H1 (cell line): ENCODE measurements at regions not wholly inside any gene's neighbourhood (a gene's known extent, or its start where the extent isn't known, plus 50 kb on each side); places are given as distances from the start of the nearest gene placed in this dataset.

Experiments
- CTCF ChIA-PET: fragments of 300-600 bp; sonication (Branson Sonifier 250); formaldehyde crosslinking; loops from one replicate; lab custom pipeline; 2021; ENCODE audit not compliant: partially characterized antibody; lab: Charles Lee
- POLR2A ChIA-PET: fragments of 300-600 bp; sonication (Branson Sonifier 250); formaldehyde crosslinking; loops from one replicate; lab custom pipeline; 2021; ENCODE audit warnings: inconsistent platforms; ENCODE audit not compliant: partially characterized antibody; lab: Charles Lee
- DNase-seq, 2 experiments: peaks; one replicate each; pipeline versions ENCODE4 v3.0.0 to v3.0.0-alpha.2; 2010 to 2022; ENCODE audit warnings: low spot score in 2 of 2, low read depth in 1 of 2, mixed read lengths in 1 of 2
- FAIRE-seq: peaks from 2 replicates; lab custom pipeline; 2011; peaks lifted over from hg19 to GRCh38; lab: Jason Lieb, UNC
- H2AFZ ChIP-seq: 2 replicates; pipeline ENCODE4 v1.8.1; 2012; ENCODE audit warnings: low read length, inconsistent platforms
- H2AK5ac ChIP-seq: 2 replicates; pipeline ENCODE4 v1.6.1; 2013; ENCODE audit warnings: low read depth, low read length
- H2BK120ac ChIP-seq: replicated peaks from 2 replicates; pipeline ENCODE3; 2013; ENCODE audit warnings: low read depth, low read length, inconsistent platforms
- H2BK12ac ChIP-seq: 2 replicates; pipeline ENCODE4 v1.6.1; 2013; ENCODE audit warnings: low read depth, low read length
- H2BK15ac ChIP-seq: 2 replicates; pipeline ENCODE4 v1.6.1; 2013; ENCODE audit warnings: low read length
- H2BK20ac ChIP-seq: 2 replicates; pipeline ENCODE4 v1.6.1; 2013; ENCODE audit warnings: low read length
- H2BK5ac ChIP-seq: 2 replicates; pipeline ENCODE4 v1.6.1; 2013; ENCODE audit warnings: low read depth, low read length
- H3K14ac ChIP-seq: 2 replicates; pipeline ENCODE4 v1.6.1; 2013; ENCODE audit warnings: inconsistent platforms; ENCODE audit not compliant: insufficient read length
- H3K18ac ChIP-seq: 2 replicates; pipeline ENCODE4 v1.6.1; 2013; ENCODE audit warnings: low read length; ENCODE audit errors: extremely low read depth
- H3K23ac ChIP-seq: 2 replicates; pipeline ENCODE4 v1.6.1; 2013; ENCODE audit warnings: inconsistent platforms; ENCODE audit not compliant: insufficient read length
- H3K23me2 ChIP-seq: 2 replicates; pipeline ENCODE4 v1.6.1; 2013; ENCODE audit warnings: low read depth, low read length
- H3K27ac ChIP-seq: 2 replicates; pipeline ENCODE4 v1.6.1; 2011; ENCODE audit warnings: low read depth, low read length, inconsistent platforms
- H3K27me3 ChIP-seq, 4 experiments: replicated peaks in 1 of 4; 1 replicate in 1 of 4; 2 replicates in 3 of 4; pipeline versions ENCODE4 v1.6.1 to v1.8.1; 2011 to 2013; ENCODE audit warnings: low read length in 3 of 4, mild to moderate bottlenecking in 3 of 4, inconsistent platforms in 2 of 4, mixed read lengths in 2 of 4, moderate library complexity in 1 of 4; ENCODE audit not compliant: control insufficient read depth in 3 of 4, insufficient read depth in 3 of 4; ENCODE audit errors: extremely low read depth in 1 of 4
- H3K36me3 ChIP-seq, 4 experiments: 2 replicates each; pipeline versions ENCODE4 v1.6.1 to v1.8.1; 2011 to 2013; ENCODE audit warnings: mild to moderate bottlenecking in 4 of 4, low read length in 3 of 4, moderate library complexity in 2 of 4, control low read depth in 1 of 4, inconsistent platforms in 1 of 4; ENCODE audit not compliant: insufficient read depth in 4 of 4, control insufficient read depth in 2 of 4
- H3K4ac ChIP-seq: replicated peaks from 2 replicates; pipeline ENCODE3; 2013; ENCODE audit warnings: low read length, low read depth, mixed read lengths, inconsistent platforms; ENCODE audit not compliant: insufficient read length
- H3K4me1 ChIP-seq, 4 experiments: replicated peaks in 1 of 4; 1 replicate in 1 of 4; 2 replicates in 3 of 4; pipeline versions ENCODE4 v1.6.1 to v1.8.1; 2011 to 2013; ENCODE audit warnings: low read length in 3 of 4, inconsistent platforms in 2 of 4, mixed read lengths in 1 of 4; ENCODE audit not compliant: insufficient read depth in 4 of 4, control insufficient read depth in 3 of 4
- H3K4me2 ChIP-seq, 2 experiments: 2 replicates each; pipeline versions ENCODE4 v1.6.1 to v1.8.1; 2011 to 2013; ENCODE audit warnings: low read depth in 2 of 2, low read length in 2 of 2, control low read depth in 1 of 2, inconsistent platforms in 1 of 2, mild to moderate bottlenecking in 1 of 2; ENCODE audit not compliant: insufficient read depth in 1 of 2
- H3K4me3 ChIP-seq, 4 experiments: fragments of 200-600, 300-600 bp in 1 of 4; sonication (generic), shearing (Covaris generic), sonication (Bioruptor Twin) in 1 of 4; 2 replicates each; pipeline versions ENCODE4 v1.5.1 to v1.8.1; 2011 to 2016; ENCODE audit warnings: low read length in 4 of 4, low read depth in 3 of 4, control low read depth in 2 of 4, inconsistent platforms in 2 of 4, mild to moderate bottlenecking in 2 of 4, mixed read lengths in 1 of 4, moderate library complexity in 1 of 4; ENCODE audit not compliant: insufficient read depth in 2 of 4; ENCODE audit errors: extremely low read depth in 1 of 4
- H3K56ac ChIP-seq: replicated peaks from 2 replicates; pipeline ENCODE3; 2013; ENCODE audit warnings: low read depth, mild to moderate bottlenecking, mixed read lengths, low read length, inconsistent platforms; ENCODE audit not compliant: insufficient read length
- H3K79me1 ChIP-seq: 2 replicates; pipeline ENCODE4 v1.6.1; 2013; ENCODE audit warnings: low read depth, low read length, control low read depth
- H3K79me2 ChIP-seq, 2 experiments: 2 replicates each; pipeline versions ENCODE4 v1.6.1 to v1.8.1; 2012 to 2013; ENCODE audit warnings: low read length in 2 of 2, mild to moderate bottlenecking in 2 of 2, inconsistent platforms in 1 of 2; ENCODE audit not compliant: insufficient read depth in 2 of 2, control insufficient read depth in 1 of 2
- H3K9ac ChIP-seq, 4 experiments: replicated peaks in 1 of 4; 1 replicate in 1 of 4; 2 replicates in 3 of 4; pipeline versions ENCODE4 v1.6.1 to v1.8.1; 2011 to 2013; ENCODE audit warnings: low read depth in 3 of 4, low read length in 3 of 4, control low read depth in 2 of 4, mild to moderate bottlenecking in 2 of 4, moderate library complexity in 2 of 4, inconsistent platforms in 1 of 4; ENCODE audit errors: extremely low read depth in 1 of 4
- H3K9me3 ChIP-seq, 2 experiments: 2 replicates each; pipeline versions ENCODE4 v1.6.1 to v1.8.1; 2012 to 2013; ENCODE audit warnings: mild to moderate bottlenecking in 2 of 2, moderate library complexity in 2 of 2, control low read depth in 1 of 2, inconsistent platforms in 1 of 2, low read depth in 1 of 2, low read length in 1 of 2, mixed read lengths in 1 of 2; ENCODE audit not compliant: insufficient read depth in 2 of 2
- H4K20me1 ChIP-seq, 2 experiments: replicated peaks in 1 of 2; 2 replicates each; pipeline versions ENCODE3 to v1.8.1; 2011 to 2013; ENCODE audit warnings: inconsistent platforms in 2 of 2, low read length in 2 of 2, mild to moderate bottlenecking in 1 of 2; ENCODE audit not compliant: insufficient read depth in 2 of 2, control insufficient read depth in 1 of 2
- H4K5ac ChIP-seq: 2 replicates; pipeline ENCODE4 v1.6.1; 2013; ENCODE audit warnings: low read length, low read depth, mixed read lengths, inconsistent platforms; ENCODE audit not compliant: insufficient read length
- H4K8ac ChIP-seq: 2 replicates; pipeline ENCODE4 v1.8.0; 2013; ENCODE audit warnings: mild to moderate bottlenecking, moderate library complexity, low read length, inconsistent platforms; ENCODE audit not compliant: insufficient read depth; ENCODE audit errors: extremely low read depth
- H4K91ac ChIP-seq: replicated peaks from 2 replicates; pipeline ENCODE3; 2013; ENCODE audit warnings: low read length, mixed read lengths, inconsistent platforms; ENCODE audit not compliant: insufficient read length
- ASH2L ChIP-seq: fragments of 200-600, 300-600 bp; sonication (generic); IDR thresholded peaks from one replicate; pipeline ENCODE4 v1.7.1; 2017; ENCODE audit warnings: low read length
- ATF2 ChIP-seq: IDR thresholded peaks from 2 replicates; pipeline ENCODE4 v1.6.1; 2012; ENCODE audit warnings: low read length, inconsistent platforms
- CBX8 ChIP-seq: fragments of 300-800, 300-1000 bp; sonication (generic); IDR thresholded peaks from 2 replicates; pipeline ENCODE4 v1.7.1; 2016; ENCODE audit warnings: low read depth, low read length, borderline replicate concordance
- CEBPB ChIP-seq: IDR thresholded peaks from 2 replicates; pipeline ENCODE4 v1.6.1; 2012; ENCODE audit warnings: low read depth, low read length
- CHD2 ChIP-seq: IDR thresholded peaks from 2 replicates; pipeline ENCODE4 v1.6.1; 2012; ENCODE audit warnings: low read length, improper control_type of control experiment
- E2F6 ChIP-seq: IDR thresholded peaks from 2 replicates; pipeline ENCODE4 v1.6.1; 2012; ENCODE audit warnings: inconsistent platforms
- EGR1 ChIP-seq: IDR thresholded peaks from 2 replicates; pipeline ENCODE4 v1.6.1; 2011; ENCODE audit warnings: low read depth, low read length, borderline replicate concordance
- FOSL1 ChIP-seq: IDR thresholded peaks from 2 replicates; pipeline ENCODE4 v1.6.1; 2011; ENCODE audit warnings: mild to moderate bottlenecking, low read depth, low read length, moderate library complexity; ENCODE audit not compliant: insufficient read depth
- KDM5A ChIP-seq: fragments of 200-600 bp; IDR thresholded peaks from 2 replicates; pipeline ENCODE4 v1.7.1; 2012; ENCODE audit warnings: mild to moderate bottlenecking, low read length, inconsistent platforms, mixed read lengths
- MAX ChIP-seq: IDR thresholded peaks from 2 replicates; pipeline ENCODE4 v1.6.1; 2012; ENCODE audit warnings: inconsistent platforms
- RAD21 ChIP-seq, 2 experiments: IDR thresholded peaks in 1 of 2; conservative IDR thresholded peaks in 1 of 2; 2 replicates each; pipeline ENCODE4 v1.6.1; 2011; ENCODE audit warnings: low read depth in 2 of 2, low read length in 2 of 2, improper control_type of control experiment in 1 of 2, inconsistent platforms in 1 of 2, mild to moderate bottlenecking in 1 of 2, moderate library complexity in 1 of 2
- SIN3A ChIP-seq, 2 experiments: IDR thresholded peaks in 1 of 2; conservative IDR thresholded peaks in 1 of 2; 2 replicates each; pipeline ENCODE4 v1.6.1; 2011 to 2012; ENCODE audit warnings: low read length in 2 of 2, improper control_type of control experiment in 1 of 2, low read depth in 1 of 2, mild to moderate bottlenecking in 1 of 2
- SIRT6 ChIP-seq: IDR thresholded peaks from one replicate; pipeline ENCODE4 v1.7.1; 2012; ENCODE audit warnings: low read length, inconsistent platforms

GRCh38 chr1:116252785-116253184, 120.3 kb upstream of the ATP1A1 start:
- H3K9me3 ChIP-seq: no peaks in the 10 kb centered on the region
- no peak overlapping the region for H3K27ac ChIP-seq
- H2BK5ac ChIP-seq: no peak overlapping the region
- H3K14ac ChIP-seq: no peak overlapping the region
- no peaks in the 10 kb centered on the region for H3K27me3 ChIP-seq
- H3K23ac ChIP-seq: no peak overlapping the region
- H3K79me2 ChIP-seq: no peaks in the 10 kb centered on the region
- no peak overlapping the region for H2AK5ac ChIP-seq
- H3K4me2 ChIP-seq: no peak overlapping the region
- no peak overlapping the region for H3K18ac ChIP-seq
- H2BK12ac ChIP-seq: no peak overlapping the region
- no peaks in the 10 kb centered on the region for H4K20me1 ChIP-seq
- H3K4me3 ChIP-seq: no peak overlapping the region
- no peak overlapping the region for H3K56ac ChIP-seq
- no peaks in the 10 kb centered on the region for H3K79me1 ChIP-seq
- POLR2A ChIA-PET: no interaction called here
- DNase-seq (no peak), FAIRE-seq (no peak)
- H2BK15ac ChIP-seq: no peak overlapping the region
- H2BK20ac ChIP-seq: no peak overlapping the region
- H3K23me2 ChIP-seq: no peaks in the 10 kb centered on the region
- no peak overlapping the region for H3K4ac ChIP-seq
- no peak overlapping the region for H2BK120ac ChIP-seq
- no peak overlapping the region for H4K5ac ChIP-seq
- H3K4me1 ChIP-seq: peaks cover 0 to 5% (median 0%) of the 10 kb centered on the region in 4 experiments; a peak in 1 of 7 replicates
- no peak overlapping the region for H4K91ac ChIP-seq
- no peak overlapping the region for H2AFZ ChIP-seq
- H4K8ac ChIP-seq: no peak overlapping the region
- no peak overlapping the region for H3K9ac ChIP-seq
- CTCF ChIA-PET: interaction anchor here (0.8 to 1.3 kb wide), 2 partner anchors 114 to 119 kb away, joined by 3 read pairs; no protein-coding TSS in a partner anchor
- no peaks in the 10 kb centered on the region for H3K36me3 ChIP-seq
- TF ChIP-seq CEBPB (no peak), KDM5A (no peak), EGR1 (no peak), MAX (no peak), RAD21 (IDR thresholded peaks at IDR 0.05 in 1 of 2, conservative IDR thresholded peaks at IDR 0.05 in 1 of 2; ENCODE audit: low read depth in 2 of 2, low read length in 2 of 2) (no peak), FOSL1 (no peak), SIRT6 (no peak), CBX8 (no peak), SIN3A (conservative IDR thresholded peaks at IDR 0.05 in 1 of 2, IDR thresholded peaks at IDR 0.05 in 1 of 2; ENCODE audit: low read depth in 1 of 2, low read length in 2 of 2) (no peak), E2F6 (no peak), CHD2 (no peak), ASH2L (no peak), ATF2 (no peak)
